H1 (cell line): ENCODE measurements at regions not wholly inside any gene's neighbourhood (a gene's known extent, or its start where the extent isn't known, plus 50 kb on each side); places are given as distances from the start of the nearest gene placed in this dataset.

Source experiments
- CTCF ChIA-PET: fragments of 300-600 bp; sonication (Branson Sonifier 250); formaldehyde crosslinking; loops from one replicate; lab custom pipeline; 2021; ENCODE audit not compliant: partially characterized antibody; lab: Charles Lee
- POLR2A ChIA-PET: fragments of 300-600 bp; sonication (Branson Sonifier 250); formaldehyde crosslinking; loops from one replicate; lab custom pipeline; 2021; ENCODE audit warnings: inconsistent platforms; ENCODE audit not compliant: partially characterized antibody; lab: Charles Lee
- DNase-seq, 2 experiments: peaks; one replicate each; pipeline versions ENCODE4 v3.0.0 to v3.0.0-alpha.2; 2010 to 2022; ENCODE audit warnings: low spot score in 2 of 2, low read depth in 1 of 2, mixed read lengths in 1 of 2
- FAIRE-seq: peaks from 2 replicates; lab custom pipeline; 2011; peaks lifted over from hg19 to GRCh38; lab: Jason Lieb, UNC
- H2AFZ ChIP-seq: 2 replicates; pipeline ENCODE4 v1.8.1; 2012; ENCODE audit warnings: low read length, inconsistent platforms
- H2AK5ac ChIP-seq: 2 replicates; pipeline ENCODE4 v1.6.1; 2013; ENCODE audit warnings: low read depth, low read length
- H2BK120ac ChIP-seq: replicated peaks from 2 replicates; pipeline ENCODE3; 2013; ENCODE audit warnings: low read depth, low read length, inconsistent platforms
- H2BK12ac ChIP-seq: 2 replicates; pipeline ENCODE4 v1.6.1; 2013; ENCODE audit warnings: low read depth, low read length
- H2BK15ac ChIP-seq: 2 replicates; pipeline ENCODE4 v1.6.1; 2013; ENCODE audit warnings: low read length
- H2BK20ac ChIP-seq: 2 replicates; pipeline ENCODE4 v1.6.1; 2013; ENCODE audit warnings: low read length
- H2BK5ac ChIP-seq: 2 replicates; pipeline ENCODE4 v1.6.1; 2013; ENCODE audit warnings: low read depth, low read length
- H3K14ac ChIP-seq: 2 replicates; pipeline ENCODE4 v1.6.1; 2013; ENCODE audit warnings: inconsistent platforms; ENCODE audit not compliant: insufficient read length
- H3K18ac ChIP-seq: 2 replicates; pipeline ENCODE4 v1.6.1; 2013; ENCODE audit warnings: low read length; ENCODE audit errors: extremely low read depth
- H3K23ac ChIP-seq: 2 replicates; pipeline ENCODE4 v1.6.1; 2013; ENCODE audit warnings: inconsistent platforms; ENCODE audit not compliant: insufficient read length
- H3K23me2 ChIP-seq: 2 replicates; pipeline ENCODE4 v1.6.1; 2013; ENCODE audit warnings: low read depth, low read length
- H3K27ac ChIP-seq: 2 replicates; pipeline ENCODE4 v1.6.1; 2011; ENCODE audit warnings: low read depth, low read length, inconsistent platforms
- H3K27me3 ChIP-seq, 4 experiments: replicated peaks in 1 of 4; 1 replicate in 1 of 4; 2 replicates in 3 of 4; pipeline versions ENCODE4 v1.6.1 to v1.8.1; 2011 to 2013; ENCODE audit warnings: low read length in 3 of 4, mild to moderate bottlenecking in 3 of 4, inconsistent platforms in 2 of 4, mixed read lengths in 2 of 4, moderate library complexity in 1 of 4; ENCODE audit not compliant: control insufficient read depth in 3 of 4, insufficient read depth in 3 of 4; ENCODE audit errors: extremely low read depth in 1 of 4
- H3K36me3 ChIP-seq, 4 experiments: 2 replicates each; pipeline versions ENCODE4 v1.6.1 to v1.8.1; 2011 to 2013; ENCODE audit warnings: mild to moderate bottlenecking in 4 of 4, low read length in 3 of 4, moderate library complexity in 2 of 4, control low read depth in 1 of 4, inconsistent platforms in 1 of 4; ENCODE audit not compliant: insufficient read depth in 4 of 4, control insufficient read depth in 2 of 4
- H3K4ac ChIP-seq: replicated peaks from 2 replicates; pipeline ENCODE3; 2013; ENCODE audit warnings: low read length, low read depth, mixed read lengths, inconsistent platforms; ENCODE audit not compliant: insufficient read length
- H3K4me1 ChIP-seq, 4 experiments: replicated peaks in 1 of 4; 1 replicate in 1 of 4; 2 replicates in 3 of 4; pipeline versions ENCODE4 v1.6.1 to v1.8.1; 2011 to 2013; ENCODE audit warnings: low read length in 3 of 4, inconsistent platforms in 2 of 4, mixed read lengths in 1 of 4; ENCODE audit not compliant: insufficient read depth in 4 of 4, control insufficient read depth in 3 of 4
- H3K4me2 ChIP-seq, 2 experiments: 2 replicates each; pipeline versions ENCODE4 v1.6.1 to v1.8.1; 2011 to 2013; ENCODE audit warnings: low read depth in 2 of 2, low read length in 2 of 2, control low read depth in 1 of 2, inconsistent platforms in 1 of 2, mild to moderate bottlenecking in 1 of 2; ENCODE audit not compliant: insufficient read depth in 1 of 2
- H3K4me3 ChIP-seq, 4 experiments: fragments of 200-600, 300-600 bp in 1 of 4; sonication (generic), shearing (Covaris generic), sonication (Bioruptor Twin) in 1 of 4; 2 replicates each; pipeline versions ENCODE4 v1.5.1 to v1.8.1; 2011 to 2016; ENCODE audit warnings: low read length in 4 of 4, low read depth in 3 of 4, control low read depth in 2 of 4, inconsistent platforms in 2 of 4, mild to moderate bottlenecking in 2 of 4, mixed read lengths in 1 of 4, moderate library complexity in 1 of 4; ENCODE audit not compliant: insufficient read depth in 2 of 4; ENCODE audit errors: extremely low read depth in 1 of 4
- H3K56ac ChIP-seq: replicated peaks from 2 replicates; pipeline ENCODE3; 2013; ENCODE audit warnings: low read depth, mild to moderate bottlenecking, mixed read lengths, low read length, inconsistent platforms; ENCODE audit not compliant: insufficient read length
- H3K79me1 ChIP-seq: 2 replicates; pipeline ENCODE4 v1.6.1; 2013; ENCODE audit warnings: low read depth, low read length, control low read depth
- H3K79me2 ChIP-seq, 2 experiments: 2 replicates each; pipeline versions ENCODE4 v1.6.1 to v1.8.1; 2012 to 2013; ENCODE audit warnings: low read length in 2 of 2, mild to moderate bottlenecking in 2 of 2, inconsistent platforms in 1 of 2; ENCODE audit not compliant: insufficient read depth in 2 of 2, control insufficient read depth in 1 of 2
- H3K9ac ChIP-seq, 4 experiments: replicated peaks in 1 of 4; 1 replicate in 1 of 4; 2 replicates in 3 of 4; pipeline versions ENCODE4 v1.6.1 to v1.8.1; 2011 to 2013; ENCODE audit warnings: low read depth in 3 of 4, low read length in 3 of 4, control low read depth in 2 of 4, mild to moderate bottlenecking in 2 of 4, moderate library complexity in 2 of 4, inconsistent platforms in 1 of 4; ENCODE audit errors: extremely low read depth in 1 of 4
- H3K9me3 ChIP-seq, 2 experiments: 2 replicates each; pipeline versions ENCODE4 v1.6.1 to v1.8.1; 2012 to 2013; ENCODE audit warnings: mild to moderate bottlenecking in 2 of 2, moderate library complexity in 2 of 2, control low read depth in 1 of 2, inconsistent platforms in 1 of 2, low read depth in 1 of 2, low read length in 1 of 2, mixed read lengths in 1 of 2; ENCODE audit not compliant: insufficient read depth in 2 of 2
- H4K20me1 ChIP-seq, 2 experiments: replicated peaks in 1 of 2; 2 replicates each; pipeline versions ENCODE3 to v1.8.1; 2011 to 2013; ENCODE audit warnings: inconsistent platforms in 2 of 2, low read length in 2 of 2, mild to moderate bottlenecking in 1 of 2; ENCODE audit not compliant: insufficient read depth in 2 of 2, control insufficient read depth in 1 of 2
- H4K5ac ChIP-seq: 2 replicates; pipeline ENCODE4 v1.6.1; 2013; ENCODE audit warnings: low read length, low read depth, mixed read lengths, inconsistent platforms; ENCODE audit not compliant: insufficient read length
- H4K8ac ChIP-seq: 2 replicates; pipeline ENCODE4 v1.8.0; 2013; ENCODE audit warnings: mild to moderate bottlenecking, moderate library complexity, low read length, inconsistent platforms; ENCODE audit not compliant: insufficient read depth; ENCODE audit errors: extremely low read depth
- H4K91ac ChIP-seq: replicated peaks from 2 replicates; pipeline ENCODE3; 2013; ENCODE audit warnings: low read length, mixed read lengths, inconsistent platforms; ENCODE audit not compliant: insufficient read length
- CBX8 ChIP-seq: fragments of 300-800, 300-1000 bp; sonication (generic); IDR thresholded peaks from 2 replicates; pipeline ENCODE4 v1.7.1; 2016; ENCODE audit warnings: low read depth, low read length, borderline replicate concordance
- FOSL1 ChIP-seq: IDR thresholded peaks from 2 replicates; pipeline ENCODE4 v1.6.1; 2011; ENCODE audit warnings: mild to moderate bottlenecking, low read depth, low read length, moderate library complexity; ENCODE audit not compliant: insufficient read depth
- NANOG ChIP-seq: IDR thresholded peaks from 2 replicates; pipeline ENCODE4 v1.6.1; 2011; ENCODE audit warnings: low read length, low read depth, mild to moderate bottlenecking, inconsistent platforms; ENCODE audit not compliant: insufficient read depth, poor library complexity, severe bottlenecking
- TBP ChIP-seq: IDR thresholded peaks from 2 replicates; pipeline ENCODE4 v1.6.1; 2011; ENCODE audit warnings: low read depth, low read length, improper control_type of control experiment
- WGBS, 2 experiments: shearing (Covaris generic) in 1 of 2; methylation state at CpG; one replicate each; pipeline versions ENCODE4 v1.1.6 to v1.1.7; 2013 to 2015; ENCODE audit warnings: low lambda C conversion rate in 2 of 2, mixed read lengths in 2 of 2, inconsistent platforms in 1 of 2, low coverage in 1 of 2, missing lambda C conversion rate in 1 of 2; ENCODE audit not compliant: insufficient replicate concordance in 2 of 2, insufficient coverage in 1 of 2, insufficient read length in 1 of 2; ENCODE audit errors: extremely low coverage in 1 of 2, missing lambda C conversion rate in 1 of 2; 5-methylcytosine and 5-hydroxymethylcytosine counted together

DNA sequence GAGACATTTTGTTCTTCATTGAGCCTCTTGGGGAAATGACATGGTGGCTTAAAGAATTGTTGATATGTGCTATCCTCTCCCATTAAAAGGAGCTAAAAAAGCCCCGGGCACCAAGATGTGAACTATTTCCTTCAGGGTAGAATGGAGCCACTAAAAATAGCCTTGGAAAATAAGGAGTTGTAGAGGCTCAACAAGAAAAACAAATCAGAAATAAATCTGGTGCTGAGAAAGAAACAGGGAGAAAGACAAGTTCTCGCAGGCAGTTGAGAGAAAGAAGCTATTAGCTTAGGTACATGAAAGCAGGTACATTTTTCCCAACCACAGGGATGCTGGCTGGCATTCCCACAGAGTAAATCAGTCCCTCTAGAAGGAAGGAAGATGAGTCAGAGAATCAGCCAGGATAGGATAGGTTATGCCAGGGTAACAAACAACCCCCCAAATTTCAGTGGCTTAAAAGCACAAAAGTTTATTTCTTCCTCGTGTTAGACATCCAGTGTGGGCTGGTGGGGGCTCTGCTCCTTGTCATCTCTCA, 134.6 kb upstream of the ADRA1B start:
- TF ChIP-seq FOSL1 (no peak), TBP (no peak), CBX8 (no peak), NANOG (no peak)
- Histone ChIP-seq H3K9ac (no peak overlapping the region), H2BK5ac (no peak overlapping the region), H4K20me1 (no peaks in the 10 kb centered on the region), H3K79me2 (no peaks in the 10 kb centered on the region), H2AFZ (no peak overlapping the region), H2BK120ac (no peak overlapping the region), H3K9me3 (no peaks in the 10 kb centered on the region), H2AK5ac (no peak overlapping the region), H3K4ac (no peak overlapping the region), H3K4me3 (no peak overlapping the region), H3K36me3 (no peaks in the 10 kb centered on the region), H3K23me2 (no peaks in the 10 kb centered on the region), H4K91ac (no peak overlapping the region), H3K79me1 (no peaks in the 10 kb centered on the region), H2BK20ac (no peak overlapping the region), H3K4me1 (peaks cover 0 to 8% (median under 1%) of the 10 kb centered on the region in 4 experiments; a peak in 2 of 7 replicates), H3K14ac (no peak overlapping the region), H2BK15ac (no peak overlapping the region), H3K27ac (no peak overlapping the region), H4K5ac (no peak overlapping the region), H2BK12ac (no peak overlapping the region), H3K4me2 (no peak overlapping the region), H3K18ac (no peak overlapping the region), H3K23ac (no peak overlapping the region), H4K8ac (no peak overlapping the region), H3K56ac (no peak overlapping the region), H3K27me3 (no peaks in the 10 kb centered on the region)
- WGBS, 2 experiments: 85% methylated on average over 3 of the region's 3 CpGs; no CpG with 5 or more reads in 1 of the 2 experiments
- FAIRE-seq (no peak), DNase-seq (no peak)
- POLR2A ChIA-PET: no interaction called here
- CTCF ChIA-PET: interaction anchor here (2.8 kb wide), 1 partner anchor 8 kb away, joined by 15 read pairs; no protein-coding TSS in a partner anchor
